ENCODE measurements at regions not wholly inside any gene's neighbourhood (a gene's known extent, or its start where the extent isn't known, plus 50 kb on each side); places are given as distances from the start of the nearest gene placed in this dataset.

GRCh38 chr15:20665653-20666052, 124.1 kb upstream of the GOLGA6L6 start:
- no peak for TF ChIP-seq CTCF (IDR thresholded peaks at IDR 0.05)
- no peak for TF ChIP-seq POLR2A (IDR thresholded peaks at IDR 0.05)
